Amniotic stem cell (primary cell): ENCODE measurements at regions not wholly inside any gene's neighbourhood (a gene's known extent, or its start where the extent isn't known, plus 50 kb on each side); places are given as distances from the start of the nearest gene placed in this dataset.
"Not testable (repeated sequence)": the region's sequence is repeated elsewhere in the genome, so short reads cannot be mapped to it uniquely, and the experiment has no call there.

Source experiments
- DNase-seq: peaks from one replicate; lab custom pipeline; 2025; lab: John Stamatoyannopoulos, UW

- DNase-seq, result no peak
These were observed 932.0 kb downstream of the C6orf118 start for GRCh38 chr6:164377348-164377918.

DNA sequence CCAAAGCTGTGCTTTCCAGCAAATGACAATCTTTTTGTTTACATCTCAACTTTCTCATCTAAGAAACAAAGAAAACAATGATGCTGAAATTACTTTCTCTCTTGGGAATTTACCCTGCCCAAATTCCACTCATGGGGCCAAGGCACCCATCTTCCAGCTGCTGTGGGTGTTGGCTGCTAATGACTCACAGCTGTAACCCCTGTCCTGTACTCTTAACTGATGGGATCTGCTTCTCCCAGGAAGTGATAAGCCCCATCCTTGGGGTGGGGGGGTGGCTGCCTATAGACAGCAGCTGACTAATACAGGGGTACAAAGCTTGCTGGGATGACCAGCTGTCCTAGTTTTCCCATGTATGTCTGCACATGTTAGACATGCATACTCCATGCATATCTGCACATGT is 938.6 kb downstream of the C6orf118 start:
- no peak for DNase-seq

DNA sequence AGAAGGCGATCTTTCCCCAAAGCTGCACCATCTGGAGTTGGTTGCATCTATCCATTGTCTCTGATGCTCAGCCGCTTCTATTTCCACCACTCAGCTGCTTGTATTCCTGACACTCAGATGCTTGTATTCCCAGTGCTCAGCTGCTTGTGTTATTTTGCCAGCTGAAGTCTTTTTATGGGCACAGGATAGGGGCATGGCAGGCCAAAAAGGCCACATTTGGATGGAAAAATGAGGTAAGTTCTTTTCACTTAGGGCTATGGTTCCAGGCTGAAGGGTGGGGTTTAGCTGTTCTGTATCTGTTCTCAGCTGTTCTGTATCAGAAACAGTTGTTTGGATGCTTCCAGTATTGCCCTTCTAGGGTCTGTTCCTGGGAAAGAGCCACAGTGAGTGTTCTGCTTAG is 944.9 kb downstream of the QKI start:
- no peak for DNase-seq

GRCh38 chr6:164359036-164359435 is 944.5 kb downstream of the QKI start:
- no peak for DNase-seq

DNA sequence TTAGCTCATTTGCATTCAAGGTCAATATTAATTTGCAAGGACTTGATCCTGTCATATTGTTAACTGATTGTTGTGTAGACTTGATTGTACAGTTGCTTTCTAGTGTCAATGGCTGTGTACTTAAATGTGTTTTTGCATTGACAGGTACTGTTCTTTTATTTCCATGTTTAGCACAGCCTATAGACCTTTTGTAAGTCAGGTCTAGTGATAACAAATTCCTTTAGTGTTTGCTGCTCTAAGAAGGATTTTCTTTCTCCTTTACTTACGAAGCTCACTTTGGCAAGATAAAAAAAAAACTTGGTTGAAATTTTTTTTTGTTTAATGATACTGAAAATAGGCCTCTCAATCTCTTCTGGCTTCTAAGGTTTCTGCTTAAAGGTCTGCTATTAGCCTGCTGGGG is 942.3 kb downstream of the QKI start:
- no peak for DNase-seq

DNA sequence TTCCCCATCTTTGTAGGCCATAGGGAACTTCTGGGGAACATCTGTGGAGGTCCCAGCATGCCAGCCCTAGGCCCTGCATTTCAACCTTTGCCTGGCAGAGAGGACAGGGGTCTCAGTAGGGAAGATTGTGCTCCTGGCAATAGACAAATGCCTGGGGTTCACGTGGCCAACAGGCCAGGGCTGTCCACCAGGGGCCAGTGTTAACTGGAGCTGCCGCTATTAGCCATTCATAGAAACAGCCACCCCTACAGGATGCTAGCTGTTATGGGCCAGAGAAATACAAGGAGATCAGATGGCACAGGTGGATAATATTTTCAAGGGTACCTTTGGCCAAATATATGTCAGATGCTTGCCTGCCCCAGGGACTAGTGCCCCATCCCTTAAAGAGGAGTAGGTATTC is 932.9 kb downstream of the QKI start:
- DNase-seq, result no peak

DNA sequence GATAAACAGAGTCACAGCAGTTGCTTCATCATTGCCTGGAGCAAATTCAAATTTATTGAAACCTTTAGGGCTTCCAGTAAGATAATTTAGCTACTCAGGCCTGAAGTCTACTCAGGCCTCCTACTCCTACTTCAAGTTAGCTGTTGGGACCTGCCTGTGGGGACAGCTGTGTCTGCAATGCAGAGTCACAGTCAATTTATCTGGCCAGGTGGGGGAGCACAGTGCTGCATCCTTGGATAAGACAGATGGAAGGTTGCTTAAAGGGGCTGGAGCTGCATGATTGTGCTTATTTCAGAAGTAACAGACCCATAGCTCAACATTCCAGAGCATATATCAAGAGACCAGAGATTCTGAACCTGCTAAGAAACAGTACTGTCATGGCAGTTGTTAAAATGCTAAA is 932.1 kb downstream of the QKI start:
- DNase-seq, result no peak

GRCh38 chr6:164345806-164346496 is 931.4 kb downstream of the QKI start:
- no peak for DNase-seq

GRCh38 chr6:164345327-164345726 is 930.8 kb downstream of the QKI start:
- DNase-seq, result no peak

- no peak for DNase-seq
These were observed 930.3 kb downstream of the QKI start for GRCh38 chr6:164344801-164345291.

DNA sequence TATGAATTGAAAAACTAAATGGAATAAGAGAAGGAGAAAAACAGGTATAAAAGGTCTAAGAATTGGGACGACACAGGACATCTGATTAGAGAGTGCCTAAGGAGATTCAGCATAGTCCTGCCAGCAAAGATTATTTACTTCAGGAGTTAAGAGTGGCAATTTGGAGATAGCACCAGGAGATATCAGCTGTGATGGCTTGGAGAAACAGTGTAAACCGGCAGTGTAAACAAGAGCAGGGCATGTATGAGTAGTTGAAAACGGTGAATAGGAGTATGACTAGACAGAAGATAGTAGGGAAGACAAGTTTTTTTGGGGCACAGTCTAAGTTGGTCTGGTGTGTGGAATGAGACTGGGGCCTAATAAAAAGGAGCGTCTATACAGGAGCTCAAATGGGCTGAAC is 924.9 kb downstream of the QKI start:
- DNase-seq, result not testable (repeated sequence)

- no peak for DNase-seq
These were observed 923.4 kb downstream of the QKI start for GRCh38 chr6:164337925-164338397.

DNA sequence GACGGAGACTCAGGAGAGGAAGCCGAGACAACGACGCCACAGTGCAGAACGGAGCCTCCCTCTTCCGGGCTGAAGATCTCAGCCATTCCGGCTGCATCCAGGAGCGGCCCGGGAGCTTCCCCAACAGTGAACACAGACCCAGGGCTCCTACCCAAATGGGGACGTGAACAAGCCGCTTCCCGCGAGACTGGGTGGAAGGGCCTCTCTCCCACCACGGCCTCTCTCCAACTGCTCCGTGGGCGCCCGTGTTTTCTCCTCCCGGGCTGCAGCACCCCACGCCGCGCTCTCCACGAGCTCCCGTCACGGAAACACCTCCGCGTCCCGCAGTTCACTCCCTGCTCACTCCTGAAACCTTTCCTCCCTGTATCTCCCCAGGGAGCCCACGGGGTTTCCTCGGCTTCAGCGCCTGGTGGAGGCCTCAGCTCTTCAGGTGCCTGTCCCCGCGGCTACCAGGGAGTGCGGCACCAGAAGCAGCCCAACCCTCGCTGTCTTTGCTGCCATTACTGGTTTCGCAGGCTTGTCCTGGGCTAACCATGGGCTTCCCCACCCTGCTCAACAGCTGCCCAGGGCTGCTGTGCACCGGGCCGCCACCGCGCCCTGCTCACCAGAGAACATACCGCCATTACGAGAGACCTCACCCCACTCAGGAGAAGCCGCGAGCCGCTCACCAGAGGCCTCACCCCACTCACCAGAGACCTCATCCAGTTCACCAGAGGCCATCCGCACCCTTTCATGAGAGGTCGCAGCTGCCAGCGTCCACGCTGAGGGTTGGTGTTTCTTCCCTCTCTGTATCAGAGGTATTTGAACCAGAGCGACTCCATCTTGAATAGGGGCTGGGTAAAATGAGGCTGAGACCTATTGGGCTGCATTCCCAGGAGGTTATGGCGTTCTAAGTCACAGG is 922.8 kb downstream of the QKI start:
- DNase-seq, result no peak

DNA sequence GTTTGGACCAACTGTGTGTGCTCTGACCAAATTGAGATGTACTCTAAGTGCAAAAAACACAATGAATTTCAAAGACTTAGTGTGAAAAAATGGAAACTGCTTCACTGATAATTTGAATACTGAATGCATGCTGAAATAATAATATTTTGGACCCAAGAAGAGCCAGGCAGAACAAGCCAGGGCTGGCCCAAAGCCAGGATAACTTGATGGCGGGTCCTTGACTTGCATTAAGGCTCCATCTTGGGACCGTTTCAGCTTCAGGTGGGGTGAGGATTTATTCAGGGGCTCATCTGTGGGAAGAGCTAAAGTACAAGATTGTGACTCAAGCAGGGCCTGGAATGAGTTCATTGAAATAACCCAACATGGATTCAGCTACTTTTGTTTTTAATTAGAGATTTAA is 921.9 kb downstream of the QKI start:
- DNase-seq, result no peak

GRCh38 chr6:164331026-164331425 is 916.5 kb downstream of the QKI start:
- DNase-seq, result no peak

- no peak for DNase-seq
These were observed 910.6 kb downstream of the QKI start for GRCh38 chr6:164325168-164325567.

DNA sequence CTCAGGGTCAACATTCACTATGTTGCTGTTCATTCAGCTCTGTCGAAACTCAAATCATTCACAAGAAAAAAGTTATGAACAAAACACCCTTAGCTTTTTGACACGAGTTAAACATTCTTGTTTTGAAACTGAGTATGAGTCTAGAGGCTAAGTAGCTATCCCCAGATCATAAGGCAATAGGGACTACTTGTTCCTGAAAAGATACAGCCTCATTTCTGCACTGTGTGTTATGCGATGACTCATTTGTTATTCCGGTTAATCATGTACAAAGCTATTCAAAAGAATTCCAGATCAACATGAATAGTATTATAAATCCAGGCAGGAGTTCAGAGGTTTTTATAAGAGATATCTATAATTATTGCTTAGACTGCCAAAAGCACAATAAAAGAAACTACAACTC is 908.0 kb downstream of the QKI start:
- no peak for DNase-seq

DNA sequence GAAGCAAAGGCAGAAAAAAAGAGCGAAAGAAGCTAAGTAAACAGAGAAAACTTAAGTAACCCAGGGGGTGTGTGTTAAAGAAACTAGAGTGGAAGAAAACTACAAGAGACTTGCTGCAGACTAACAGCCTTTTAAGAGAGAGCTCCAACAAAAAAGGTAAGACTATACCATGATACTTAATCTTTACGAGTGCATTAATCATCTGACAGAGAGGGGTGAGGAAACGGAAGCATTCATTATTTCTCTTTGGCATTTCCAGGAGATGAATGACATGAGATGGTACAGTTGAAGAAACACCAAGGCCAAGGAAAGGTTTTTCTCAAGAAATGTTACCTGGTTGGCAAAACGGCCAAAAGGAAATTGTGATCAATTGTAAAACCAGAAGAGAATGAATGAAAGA is 906.8 kb downstream of the QKI start:
- DNase-seq, result no peak

GRCh38 chr6:164315376-164315775 is 900.9 kb downstream of the QKI start:
- no peak for DNase-seq

DNA sequence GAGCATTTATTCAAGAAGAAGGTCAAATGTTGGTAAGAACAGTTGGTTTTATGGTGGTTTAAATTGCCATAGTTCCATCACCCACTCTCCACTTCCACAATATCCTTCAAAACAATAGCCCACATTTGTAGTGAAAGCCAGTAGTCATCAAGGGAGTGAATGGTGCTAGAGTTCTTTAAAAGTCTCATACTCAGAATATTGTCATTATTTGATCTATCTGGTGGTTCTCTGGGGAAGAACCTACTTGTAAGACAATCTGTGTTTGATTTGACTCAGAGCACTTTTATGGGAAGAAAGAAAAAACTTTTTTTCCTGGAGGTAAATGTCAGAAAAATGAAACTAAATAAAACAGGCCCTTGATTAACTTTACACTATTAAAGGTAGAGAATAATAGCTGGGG is 893.8 kb downstream of the QKI start:
- no peak for DNase-seq

- DNase-seq, result no peak
These were observed 888.8 kb downstream of the QKI start for GRCh38 chr6:164303102-164303964.

DNA sequence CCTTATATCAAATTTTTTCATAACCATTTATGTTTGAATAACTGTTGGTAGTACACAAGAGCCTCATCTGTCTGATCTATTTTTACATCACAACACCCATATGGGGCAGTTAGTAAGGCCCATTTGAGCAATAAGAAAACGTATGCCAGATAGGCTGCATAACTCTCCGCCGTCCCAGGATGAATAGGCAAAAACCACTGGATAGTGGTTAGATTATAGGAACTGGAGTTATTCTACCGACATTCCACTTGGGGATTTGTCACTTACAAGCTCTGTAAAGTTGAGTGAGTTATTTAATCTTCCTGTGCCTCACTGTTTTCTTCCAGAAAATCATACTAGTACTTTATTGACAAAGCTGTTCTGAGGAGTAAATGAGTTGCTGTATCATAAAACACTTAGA is 881.9 kb downstream of the QKI start:
- DNase-seq, result no peak
